SK-N-SH (cell line): ENCODE measurements at regions not wholly inside any gene's neighbourhood (a gene's known extent, or its start where the extent isn't known, plus 50 kb on each side); places are given as distances from the start of the nearest gene placed in this dataset.

Source experiments
- CTCF ChIA-PET: fragments of 300-600, 350-600 bp; formaldehyde crosslinking; extraction: SDS; loops from one replicate; lab custom pipeline; 2021; lab: Yijun Ruan, JAX
- POLR2A ChIA-PET: fragments of 350-600 bp; sonication (Branson Sonifier 250); formaldehyde crosslinking; extraction: SDS; loops from one replicate; lab custom pipeline; 2020; ENCODE audit warnings: antibody characterized with exemption, inconsistent platforms; lab: Yijun Ruan, JAX
- DNase-seq: peaks from one replicate; pipeline ENCODE4 v3.0.0; 2012
- H2AFZ ChIP-seq: fragments of 200-600 bp; sonication (generic); 2 replicates; pipeline ENCODE4 v1.8.1; 2016; ENCODE audit warnings: antibody characterized with exemption, mild to moderate bottlenecking, low read depth
- H3F3A ChIP-seq: fragments of 200-600 bp; sonication (generic); replicated peaks from 2 replicates; pipeline ENCODE3; 2016; ENCODE audit warnings: antibody characterized with exemption, mild to moderate bottlenecking; ENCODE audit not compliant: insufficient read depth
- H3K27ac ChIP-seq, 2 experiments: fragments of 200-500 bp in 1 of 2; fragments of 200-600 bp in 1 of 2; sonication (Bioruptor generic) in 1 of 2; sonication (generic), shearing (Covaris generic) in 1 of 2; 2 replicates each; pipeline versions ENCODE4 v1.5.1 to v1.6.1; 2014 to 2016; ENCODE audit warnings: low read depth in 2 of 2, inconsistent platforms in 1 of 2, low read length in 1 of 2, mild to moderate bottlenecking in 1 of 2, mixed read lengths in 1 of 2
- H3K27me3 ChIP-seq: fragments of 200-600 bp; sonication (generic), shearing (Covaris generic); 2 replicates; pipeline ENCODE4 v1.6.1; 2016; ENCODE audit warnings: mixed run types; ENCODE audit not compliant: insufficient read depth
- H3K36me3 ChIP-seq, 2 experiments: fragments of 200-500 bp in 1 of 2; fragments of 200-600 bp in 1 of 2; sonication (Bioruptor generic) in 1 of 2; sonication (generic) in 1 of 2; replicated peaks in 1 of 2; 2 replicates each; pipeline versions ENCODE3 to v1.5.1; 2014 to 2016; ENCODE audit warnings: low read length in 1 of 2, mild to moderate bottlenecking in 1 of 2; ENCODE audit not compliant: insufficient read depth in 2 of 2, control insufficient read depth in 1 of 2
- H3K4me1 ChIP-seq, 2 experiments: fragments of 200-500 bp in 1 of 2; fragments of 200-600 bp in 1 of 2; sonication (Bioruptor generic) in 1 of 2; sonication (generic), shearing (Covaris generic) in 1 of 2; 2 replicates each; pipeline versions ENCODE4 v1.5.1 to v1.6.1; 2014 to 2016; ENCODE audit warnings: low read depth in 1 of 2, low read length in 1 of 2, mixed run types in 1 of 2; ENCODE audit not compliant: insufficient read depth in 2 of 2, control insufficient read depth in 1 of 2
- H3K4me2 ChIP-seq: fragments of 200-600 bp; sonication (generic), shearing (Covaris generic); 2 replicates; pipeline ENCODE4 v1.6.1; 2017; ENCODE audit warnings: mixed run types
- H3K4me3 ChIP-seq, 2 experiments: fragments of 200-500 bp in 1 of 2; fragments of 200-600 bp in 1 of 2; sonication (Bioruptor generic) in 1 of 2; sonication (generic), shearing (Covaris generic) in 1 of 2; 2 replicates each; pipeline versions ENCODE4 v1.5.1 to v1.8.1; 2014 to 2016; ENCODE audit warnings: low read depth in 2 of 2, inconsistent platforms in 1 of 2, low read length in 1 of 2, mild to moderate bottlenecking in 1 of 2, mixed read lengths in 1 of 2, moderate library complexity in 1 of 2
- H3K79me2 ChIP-seq: fragments of 200-600 bp; sonication (generic); 2 replicates; pipeline ENCODE4 v1.8.1; 2017; ENCODE audit warnings: mild to moderate bottlenecking; ENCODE audit not compliant: insufficient read depth
- H3K9ac ChIP-seq: fragments of 200-600 bp; sonication (generic); 2 replicates; pipeline ENCODE4 v1.6.1; 2017; ENCODE audit warnings: mixed run types
- H3K9me2 ChIP-seq: fragments of 200-600 bp; sonication (generic); 2 replicates; pipeline ENCODE4 v1.6.1; 2017; ENCODE audit warnings: mixed run types
- H3K9me3 ChIP-seq: fragments of 200-600 bp; sonication (generic); 2 replicates; pipeline ENCODE4 v1.6.1; 2017; ENCODE audit warnings: mixed run types, mild to moderate bottlenecking, moderate library complexity
- H4K20me1 ChIP-seq: fragments of 200-600 bp; sonication (generic); 2 replicates; pipeline ENCODE4 v1.6.1; 2017; ENCODE audit warnings: mild to moderate bottlenecking, mixed run types; ENCODE audit not compliant: insufficient read depth
- ELF1 ChIP-seq: IDR thresholded peaks from 2 replicates; pipeline ENCODE4 v1.4.0; 2012
- FOSL2 ChIP-seq: IDR thresholded peaks from 2 replicates; pipeline ENCODE4 v1.4.0; 2012; ENCODE audit warnings: low read depth, mild to moderate bottlenecking, moderate library complexity, borderline replicate concordance
- FOXM1 ChIP-seq: IDR thresholded peaks from 2 replicates; pipeline ENCODE4 v1.4.0; 2012; ENCODE audit warnings: low read depth, mild to moderate bottlenecking
- GATA2 ChIP-seq: sonication (generic); formaldehyde crosslinking; IDR thresholded peaks from 2 replicates; pipeline ENCODE4 v1.5.0; 2020; ENCODE audit warnings: mild to moderate bottlenecking, missing genetic modification reagents
- IRF3 ChIP-seq: fragments of 150-350 bp; IDR thresholded peaks from 2 replicates; pipeline ENCODE4 v1.6.1; 2016; ENCODE audit warnings: mild to moderate bottlenecking, low read depth, low read length
- JUND ChIP-seq: IDR thresholded peaks from 2 replicates; pipeline ENCODE4 v1.4.0; 2012
- MAX ChIP-seq: IDR thresholded peaks from 2 replicates; pipeline ENCODE4 v1.4.0; 2012; ENCODE audit warnings: low read depth
- MEF2A ChIP-seq: IDR thresholded peaks from 2 replicates; pipeline ENCODE4 v1.4.0; 2012; ENCODE audit warnings: low read depth, borderline replicate concordance
- PBX3 ChIP-seq: IDR thresholded peaks from 2 replicates; pipeline ENCODE4; 2012
- POLR2AphosphoS5 ChIP-seq: IDR thresholded peaks from 2 replicates; pipeline ENCODE4 v1.6.1; 2012; ENCODE audit warnings: low read depth, low read length
- RCOR1 ChIP-seq: fragments of 150-350 bp; IDR thresholded peaks from 2 replicates; pipeline ENCODE4 v1.6.1; 2017; ENCODE audit warnings: antibody characterized with exemption, low read length
- REST ChIP-seq: IDR thresholded peaks from 2 replicates; pipeline ENCODE4 v1.6.1; 2012; ENCODE audit warnings: mild to moderate bottlenecking, low read depth, low read length, moderate library complexity
- RFX5 ChIP-seq: IDR thresholded peaks from 2 replicates; pipeline ENCODE4 v1.6.1; 2012; ENCODE audit warnings: mild to moderate bottlenecking, improper control_type of control experiment, low read length
- TAF1 ChIP-seq: IDR thresholded peaks from 2 replicates; pipeline ENCODE4 v1.6.1; 2012; ENCODE audit warnings: low read depth, mild to moderate bottlenecking, low read length, moderate library complexity, borderline replicate concordance
- TCF12 ChIP-seq: IDR thresholded peaks from 2 replicates; pipeline ENCODE4 v1.4.0; 2012
- YY1 ChIP-seq: IDR thresholded peaks from 2 replicates; pipeline ENCODE4 v1.4.0; 2012; ENCODE audit warnings: low read depth, mild to moderate bottlenecking
- WGBS: methylation state at CpG from one replicate; pipeline ENCODE4 v1.1.6; 2017; ENCODE audit warnings: low lambda C conversion rate; 5-methylcytosine and 5-hydroxymethylcytosine counted together
- TF ChIP-seq, protein P1 (sequence below): IDR thresholded peaks from 2 replicates; pipeline ENCODE4 v1.4.0; 2012; ENCODE audit warnings: low read depth, borderline replicate concordance

DNA sequence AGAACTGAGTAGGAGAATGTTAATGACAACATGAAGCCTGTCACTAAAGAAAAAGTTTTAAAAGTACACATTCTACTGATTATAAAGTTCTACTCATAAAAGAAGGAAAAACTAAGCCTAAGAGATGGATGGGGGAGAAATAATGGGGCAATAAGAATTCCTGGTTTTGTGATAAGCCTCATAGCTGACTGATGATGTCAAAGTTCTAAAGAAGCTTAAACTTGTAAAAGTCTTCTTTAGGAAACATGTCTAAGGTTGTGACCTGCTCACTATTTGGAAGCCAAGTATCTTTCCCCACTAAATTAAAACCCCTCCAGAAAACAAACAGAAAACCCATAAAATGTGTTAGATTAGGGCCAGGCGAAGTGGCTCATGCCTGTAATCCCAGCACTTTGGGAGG lies 232.9 kb upstream of the GIMD1 start:
- WGBS: 93% methylated on average over 1 of the region's 1 CpG
- H3K4me3 ChIP-seq: no peak overlapping the region
- no peaks in the 10 kb centered on the region for H4K20me1 ChIP-seq
- ChIA-PET POLR2A (no interaction called here), CTCF (no interaction called here)
- H3K9me3 ChIP-seq: no peaks in the 10 kb centered on the region
- H3K4me1 ChIP-seq: no peaks in the 10 kb centered on the region; a peak in 1 of 4 replicates
- TF ChIP-seq MEF2A: no peak
- TF ChIP-seq, protein P1, sequence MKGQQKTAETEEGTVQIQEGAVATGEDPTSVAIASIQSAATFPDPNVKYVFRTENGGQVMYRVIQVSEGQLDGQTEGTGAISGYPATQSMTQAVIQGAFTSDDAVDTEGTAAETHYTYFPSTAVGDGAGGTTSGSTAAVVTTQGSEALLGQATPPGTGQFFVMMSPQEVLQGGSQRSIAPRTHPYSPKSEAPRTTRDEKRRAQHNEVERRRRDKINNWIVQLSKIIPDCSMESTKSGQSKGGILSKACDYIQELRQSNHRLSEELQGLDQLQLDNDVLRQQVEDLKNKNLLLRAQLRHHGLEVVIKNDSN: no peak
- TF ChIP-seq RCOR1: no peak
- TF ChIP-seq YY1: no peak
- no peak for TF ChIP-seq ELF1
- TF ChIP-seq FOSL2: no peak
- no peak for TF ChIP-seq TAF1
- TF ChIP-seq GATA2: no peak
- TF ChIP-seq REST: no peak
- no peak for DNase-seq
- H3K4me2 ChIP-seq: no peak overlapping the region
- H3K9ac ChIP-seq: no peak overlapping the region
- H3F3A ChIP-seq: no peaks in the 10 kb centered on the region
- H3K9me2 ChIP-seq: no peaks in the 10 kb centered on the region
- H2AFZ ChIP-seq: no peak overlapping the region
- H3K79me2 ChIP-seq: no peaks in the 10 kb centered on the region
- no peaks in the 10 kb centered on the region for H3K27me3 ChIP-seq
- no peaks in the 10 kb centered on the region for H3K36me3 ChIP-seq
- H3K27ac ChIP-seq: peak overlapping the region in 1 of 2 experiments; percentile 81; a peak in 1 of 4 replicates

GRCh38 chr4:106595906-106596305 lies 227.3 kb upstream of the GIMD1 start:
- Histone ChIP-seq H3K27me3 (no peaks in the 10 kb centered on the region), H3K36me3 (no peaks in the 10 kb centered on the region), H3K9me2 (no peaks in the 10 kb centered on the region), H3K27ac (peak overlapping the region in 1 of 2 experiments; percentile 82; a peak in 1 of 4 replicates), H4K20me1 (no peaks in the 10 kb centered on the region), H3K79me2 (no peaks in the 10 kb centered on the region), H3K9ac (no peak overlapping the region), H3K4me2 (no peak overlapping the region), H3K4me3 (no peak overlapping the region), H3F3A (peaks cover 4% of the 10 kb centered on the region), H3K9me3 (no peaks in the 10 kb centered on the region), H2AFZ (no peak overlapping the region), H3K4me1 (no peaks in the 10 kb centered on the region; a peak in 1 of 4 replicates)
- DNase-seq: no peak
- WGBS: 16% methylated on average over 1 of the region's 1 CpG
- ChIA-PET CTCF (no interaction called here), POLR2A (no interaction called here)
- TF ChIP-seq PBX3 (peak; percentile 75), JUND (peak; percentile 55), TCF12 (peak; percentile 88), ELF1 (no peak), MAX (no peak), RFX5 (no peak), REST (no peak), IRF3 (no peak), FOXM1 (no peak), FOSL2 (no peak), POLR2AphosphoS5 (0 out of 2 replicates have a peak, but pooled peaks have one; percentile 25)
- TF ChIP-seq, protein P1: no peak
